NCI-H2171 (cell line): ENCODE measurements at regions not wholly inside any gene's neighbourhood (a gene's known extent, or its start where the extent isn't known, plus 50 kb on each side); places are given as distances from the start of the nearest gene placed in this dataset.
"Not testable (repeated sequence)": the region's sequence is repeated elsewhere in the genome, so short reads cannot be mapped to it uniquely, and the experiment has no call there.

ENCODE experiments used
- DNase-seq: peaks from one replicate; lab custom pipeline; 2025; lab: John Stamatoyannopoulos, UW

GRCh38 chr16:80254970-80255369 lies 285.8 kb upstream of the DYNLRB2 start:
- no peak for DNase-seq

GRCh38 chr16:80253741-80254140 lies 287.1 kb upstream of the DYNLRB2 start:
- DNase-seq, result no peak

- DNase-seq, result no peak
Measured at GRCh38 chr16:80250381-80250780, 290.4 kb upstream of the DYNLRB2 start.

- DNase-seq, result not testable (repeated sequence)
Measured at GRCh38 chr16:80243303-80243702, 297.5 kb upstream of the DYNLRB2 start.

- DNase-seq, result not testable (repeated sequence)
Measured at GRCh38 chr16:80242279-80242678, 298.5 kb upstream of the DYNLRB2 start.

- no peak for DNase-seq
Measured at GRCh38 chr16:80233097-80233835, 307.5 kb upstream of the DYNLRB2 start.

GRCh38 chr16:80231888-80232287 lies 308.9 kb upstream of the DYNLRB2 start:
- no peak for DNase-seq

GRCh38 chr16:80231121-80231520 lies 309.7 kb upstream of the DYNLRB2 start:
- DNase-seq, result no peak

GRCh38 chr16:80230328-80231120 lies 310.3 kb upstream of the DYNLRB2 start:
- no peak for DNase-seq

- no peak for DNase-seq
Measured at GRCh38 chr16:80226499-80226898, 314.3 kb upstream of the DYNLRB2 start.

- no peak for DNase-seq
Measured at GRCh38 chr16:80210787-80211186, 330.0 kb upstream of the DYNLRB2 start.

GRCh38 chr16:80208743-80209142 lies 332.1 kb upstream of the DYNLRB2 start:
- DNase-seq, result no peak

GRCh38 chr16:80208015-80208414 lies 332.8 kb upstream of the DYNLRB2 start:
- DNase-seq, result no peak

- DNase-seq, result no peak
Measured at GRCh38 chr16:80203821-80204220, 337.0 kb upstream of the DYNLRB2 start.

- DNase-seq, result no peak
Measured at GRCh38 chr16:80202831-80203413, 337.9 kb upstream of the DYNLRB2 start.

GRCh38 chr16:80200079-80200478 lies 340.7 kb upstream of the DYNLRB2 start:
- no peak for DNase-seq

GRCh38 chr16:80199614-80200013 lies 341.2 kb upstream of the DYNLRB2 start:
- no peak for DNase-seq

GRCh38 chr16:80198311-80199299 lies 342.2 kb upstream of the DYNLRB2 start:
- no peak for DNase-seq

GRCh38 chr16:80197741-80198201 lies 343.0 kb upstream of the DYNLRB2 start:
- DNase-seq, result no peak

GRCh38 chr16:80191928-80192327 lies 348.9 kb upstream of the DYNLRB2 start:
- DNase-seq, result no peak

- no peak for DNase-seq
Measured at GRCh38 chr16:80189476-80190175, 351.2 kb upstream of the DYNLRB2 start.
